ENCODE measurements at regions not wholly inside any gene's neighbourhood (a gene's known extent, or its start where the extent isn't known, plus 50 kb on each side); places are given as distances from the start of the nearest gene placed in this dataset.

DNA sequence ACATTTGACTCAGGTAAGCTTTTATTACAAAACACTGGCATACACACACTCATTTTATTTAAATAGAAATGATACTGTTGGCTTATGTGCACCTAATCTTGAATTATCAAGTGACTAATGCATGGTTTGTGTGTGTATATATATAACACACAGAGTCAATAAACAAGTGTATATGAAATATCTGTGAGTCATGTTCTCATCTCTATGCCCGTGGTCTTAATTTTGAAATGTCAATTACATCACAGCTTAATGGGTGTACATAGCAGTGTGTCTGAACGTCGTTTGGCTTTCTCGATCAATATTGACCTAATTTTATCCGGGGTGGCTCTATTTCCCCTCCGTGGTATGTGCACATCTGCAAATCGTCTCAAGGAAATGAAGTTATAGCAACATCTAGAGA lies 104.0 kb upstream of the ZFP64 start:
- TF ChIP-seq, protein P1, sequence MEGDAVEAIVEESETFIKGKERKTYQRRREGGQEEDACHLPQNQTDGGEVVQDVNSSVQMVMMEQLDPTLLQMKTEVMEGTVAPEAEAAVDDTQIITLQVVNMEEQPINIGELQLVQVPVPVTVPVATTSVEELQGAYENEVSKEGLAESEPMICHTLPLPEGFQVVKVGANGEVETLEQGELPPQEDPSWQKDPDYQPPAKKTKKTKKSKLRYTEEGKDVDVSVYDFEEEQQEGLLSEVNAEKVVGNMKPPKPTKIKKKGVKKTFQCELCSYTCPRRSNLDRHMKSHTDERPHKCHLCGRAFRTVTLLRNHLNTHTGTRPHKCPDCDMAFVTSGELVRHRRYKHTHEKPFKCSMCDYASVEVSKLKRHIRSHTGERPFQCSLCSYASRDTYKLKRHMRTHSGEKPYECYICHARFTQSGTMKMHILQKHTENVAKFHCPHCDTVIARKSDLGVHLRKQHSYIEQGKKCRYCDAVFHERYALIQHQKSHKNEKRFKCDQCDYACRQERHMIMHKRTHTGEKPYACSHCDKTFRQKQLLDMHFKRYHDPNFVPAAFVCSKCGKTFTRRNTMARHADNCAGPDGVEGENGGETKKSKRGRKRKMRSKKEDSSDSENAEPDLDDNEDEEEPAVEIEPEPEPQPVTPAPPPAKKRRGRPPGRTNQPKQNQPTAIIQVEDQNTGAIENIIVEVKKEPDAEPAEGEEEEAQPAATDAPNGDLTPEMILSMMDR (conservative IDR thresholded peaks at IDR 0.05 in 1 of 2, IDR thresholded peaks at IDR 0.05 in 1 of 2; ENCODE audit: low read depth in 1 of 2, low read length in 2 of 2) = no peak
- TF ChIP-seq EZH2 (IDR thresholded peaks at IDR 0.05; ENCODE audit: low read length, missing control alignments) = no peak
- no peaks in the 10 kb centered on the region for H3K27me3 ChIP-seq (ENCODE audit: control insufficient read depth, insufficient read depth, low read length)
- H3K36me3 ChIP-seq (ENCODE audit: control insufficient read depth, insufficient read depth, low read length) = no peaks in the 10 kb centered on the region
- H4K20me1 ChIP-seq (ENCODE audit: control insufficient read depth, extremely low read depth, insufficient read depth, low read length) = no peaks in the 10 kb centered on the region
- no peaks in the 10 kb centered on the region for H3K4me1 ChIP-seq (ENCODE audit: control insufficient read depth, extremely low read depth, insufficient read depth, low read length)
- H3K9me3 ChIP-seq (ENCODE audit: control insufficient read depth, insufficient read depth, low read depth, low read length) = no peaks in the 10 kb centered on the region
- no peak overlapping the region for H3K4me3 ChIP-seq (replicated peaks in 1 of 4; ENCODE audit: control extremely low read depth in 1 of 4, insufficient read depth in 1 of 4, low read depth in 3 of 4, low read length in 4 of 4)
- no peak overlapping the region for H3K9ac ChIP-seq (ENCODE audit: insufficient read depth, low read length)
- H3K79me2 ChIP-seq (ENCODE audit: control insufficient read depth, insufficient read depth, low read length) = no peaks in the 10 kb centered on the region
- peak in 1 of 2 donors; percentile 87 for DNase-seq (ENCODE audit: low read depth in 2 of 2)
- H2AFZ ChIP-seq (ENCODE audit: low read length) = no peak overlapping the region
- H3K4me2 ChIP-seq (ENCODE audit: extremely low read depth, insufficient read depth, low read length) = no peak overlapping the region
- H3K27ac ChIP-seq (ENCODE audit: insufficient read depth, low read length) = no peak overlapping the region

DNA sequence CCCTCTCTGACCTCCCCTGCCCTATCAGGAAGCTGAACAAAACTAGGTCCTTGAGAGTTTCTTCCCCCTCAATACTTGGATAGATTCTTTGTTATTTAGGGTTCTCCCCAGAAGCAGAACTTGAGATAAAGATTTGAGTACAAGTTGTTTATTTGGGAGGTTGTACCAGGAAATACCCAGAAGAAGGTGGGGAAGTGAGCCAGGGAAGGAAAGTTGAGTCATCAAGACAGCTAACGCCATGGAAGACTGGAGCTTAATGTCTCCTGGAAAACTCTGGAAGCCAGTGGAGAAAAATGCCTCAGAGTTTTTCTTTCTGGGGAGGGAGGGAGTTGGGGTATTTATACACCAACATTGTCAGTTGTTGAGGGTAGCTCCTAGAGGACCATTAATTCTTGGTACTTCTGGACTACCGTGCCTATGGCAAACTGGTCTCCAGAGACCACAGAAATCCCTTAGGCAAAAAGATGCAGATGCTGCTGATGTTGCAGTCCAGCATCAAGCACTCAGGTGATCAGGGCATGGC lies 102.6 kb upstream of the ZFP64 start:
- Histone ChIP-seq H2AFZ (ENCODE audit: low read length) (no peak overlapping the region), H3K27me3 (ENCODE audit: control insufficient read depth, insufficient read depth, low read length) (no peaks in the 10 kb centered on the region), H3K9me3 (ENCODE audit: control insufficient read depth, insufficient read depth, low read depth, low read length) (no peaks in the 10 kb centered on the region), H3K4me2 (ENCODE audit: extremely low read depth, insufficient read depth, low read length) (no peak overlapping the region), H3K36me3 (ENCODE audit: control insufficient read depth, insufficient read depth, low read length) (no peaks in the 10 kb centered on the region), H3K27ac (ENCODE audit: insufficient read depth, low read length) (no peak overlapping the region), H3K9ac (ENCODE audit: insufficient read depth, low read length) (no peak overlapping the region), H4K20me1 (ENCODE audit: control insufficient read depth, extremely low read depth, insufficient read depth, low read length) (no peaks in the 10 kb centered on the region), H3K79me2 (ENCODE audit: control insufficient read depth, insufficient read depth, low read length) (no peaks in the 10 kb centered on the region), H3K4me3 (replicated peaks in 1 of 4; ENCODE audit: control extremely low read depth in 1 of 4, insufficient read depth in 1 of 4, low read depth in 3 of 4, low read length in 4 of 4) (no peak overlapping the region), H3K4me1 (ENCODE audit: control insufficient read depth, extremely low read depth, insufficient read depth, low read length) (no peaks in the 10 kb centered on the region)
- DNase-seq (ENCODE audit: low read depth in 2 of 2) = peak in 1 of 2 donors; percentile 53
- TF ChIP-seq, protein P1 (conservative IDR thresholded peaks at IDR 0.05 in 1 of 2, IDR thresholded peaks at IDR 0.05 in 1 of 2; ENCODE audit: low read depth in 1 of 2, low read length in 2 of 2) = no peak
- no peak for TF ChIP-seq EZH2 (IDR thresholded peaks at IDR 0.05; ENCODE audit: low read length, missing control alignments)

DNA sequence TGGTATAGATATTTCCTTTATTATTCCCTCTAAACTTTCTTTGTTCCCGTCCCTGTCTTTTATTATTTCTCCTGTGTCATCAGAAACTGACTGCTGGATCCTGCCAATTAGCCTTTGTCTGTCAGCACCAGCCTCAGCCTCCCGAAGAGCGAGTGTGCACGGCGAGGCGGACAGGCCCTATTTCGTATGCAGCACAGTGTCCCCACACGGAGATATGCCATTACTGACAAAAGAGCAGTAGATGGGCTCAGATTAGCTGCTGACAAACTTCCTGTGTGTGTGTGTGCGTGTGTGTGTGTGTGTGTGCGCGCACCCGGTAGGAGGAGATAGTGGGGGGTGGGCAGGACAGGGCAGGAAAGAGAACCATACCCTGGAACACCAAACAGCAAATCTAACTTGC lies 99.5 kb upstream of the ZFP64 start:
- TF ChIP-seq, protein P1 (conservative IDR thresholded peaks at IDR 0.05 in 1 of 2, IDR thresholded peaks at IDR 0.05 in 1 of 2; ENCODE audit: low read depth in 1 of 2, low read length in 2 of 2) = no peak
- TF ChIP-seq EZH2 (IDR thresholded peaks at IDR 0.05; ENCODE audit: low read length, missing control alignments) = no peak
- Histone ChIP-seq H3K4me3 (replicated peaks in 1 of 4; ENCODE audit: control extremely low read depth in 1 of 4, insufficient read depth in 1 of 4, low read depth in 3 of 4, low read length in 4 of 4) (no peak overlapping the region), H3K9me3 (ENCODE audit: control insufficient read depth, insufficient read depth, low read depth, low read length) (no peaks in the 10 kb centered on the region), H4K20me1 (ENCODE audit: control insufficient read depth, extremely low read depth, insufficient read depth, low read length) (no peaks in the 10 kb centered on the region), H2AFZ (ENCODE audit: low read length) (peak overlapping the region; percentile 14), H3K4me2 (ENCODE audit: extremely low read depth, insufficient read depth, low read length) (no peak overlapping the region), H3K36me3 (ENCODE audit: control insufficient read depth, insufficient read depth, low read length) (no peaks in the 10 kb centered on the region), H3K27ac (ENCODE audit: insufficient read depth, low read length) (no peak overlapping the region), H3K79me2 (ENCODE audit: control insufficient read depth, insufficient read depth, low read length) (no peaks in the 10 kb centered on the region), H3K27me3 (ENCODE audit: control insufficient read depth, insufficient read depth, low read length) (no peaks in the 10 kb centered on the region), H3K9ac (ENCODE audit: insufficient read depth, low read length) (no peak overlapping the region), H3K4me1 (ENCODE audit: control insufficient read depth, extremely low read depth, insufficient read depth, low read length) (no peaks in the 10 kb centered on the region)
- peak in 1 of 2 donors; percentile 10 for DNase-seq (ENCODE audit: low read depth in 2 of 2)
